ENCODE measurements at regions not wholly inside any gene's neighbourhood (a gene's known extent, or its start where the extent isn't known, plus 50 kb on each side); places are given as distances from the start of the nearest gene placed in this dataset.

- no peak for DNase-seq (ENCODE audit: low read depth in 1 of 2, low spot score in 2 of 2)
- H3K36me3 ChIP-seq (ENCODE audit: control insufficient read depth in 2 of 4, insufficient read depth in 4 of 4, low read length in 3 of 4), result no peaks in the 10 kb centered on the region
- H2BK20ac ChIP-seq (ENCODE audit: low read length), result no peak overlapping the region
- H3K79me2 ChIP-seq (ENCODE audit: control insufficient read depth in 1 of 2, insufficient read depth in 2 of 2, low read length in 2 of 2), result no peaks in the 10 kb centered on the region
- no peak overlapping the region for H2BK5ac ChIP-seq (ENCODE audit: low read depth, low read length)
- H3K4me3 ChIP-seq (ENCODE audit: extremely low read depth in 1 of 4, insufficient read depth in 2 of 4, low read depth in 3 of 4, low read length in 4 of 4), result no peak overlapping the region
- no peak overlapping the region for H3K9ac ChIP-seq (replicated peaks in 1 of 4; ENCODE audit: extremely low read depth in 1 of 4, low read depth in 3 of 4, low read length in 3 of 4)
- no peak overlapping the region for H2AK5ac ChIP-seq (ENCODE audit: low read depth, low read length)
- no peak overlapping the region for H3K4me2 ChIP-seq (ENCODE audit: insufficient read depth in 1 of 2, low read depth in 2 of 2, low read length in 2 of 2)
- no peaks in the 10 kb centered on the region for H3K23me2 ChIP-seq (ENCODE audit: low read depth, low read length)
- no peak overlapping the region for H3K4ac ChIP-seq (replicated peaks; ENCODE audit: insufficient read length, low read depth, low read length)
- H3K27me3 ChIP-seq (replicated peaks in 1 of 4; ENCODE audit: control insufficient read depth in 3 of 4, extremely low read depth in 1 of 4, insufficient read depth in 3 of 4, low read length in 3 of 4), result no peaks in the 10 kb centered on the region
- 96% methylated on average over 3 of the region's 3 CpGs; no CpG with 5 or more reads in 1 of the 2 experiments for WGBS, 2 experiments (ENCODE audit: extremely low coverage in 1 of 2, insufficient coverage in 1 of 2, insufficient read length in 1 of 2, insufficient replicate concordance in 2 of 2, low coverage in 1 of 2, low lambda C conversion rate in 2 of 2, missing lambda C conversion rate in 1 of 2)
- H4K20me1 ChIP-seq (replicated peaks in 1 of 2; ENCODE audit: control insufficient read depth in 1 of 2, insufficient read depth in 2 of 2, low read length in 2 of 2), result no peaks in the 10 kb centered on the region
- no peaks in the 10 kb centered on the region for H3K79me1 ChIP-seq (ENCODE audit: low read depth, low read length)
- POLR2A ChIA-PET (ENCODE audit: partially characterized antibody), result no interaction called here
- no peak overlapping the region for H4K5ac ChIP-seq (ENCODE audit: insufficient read length, low read depth, low read length)
- H3K4me1 ChIP-seq (replicated peaks in 1 of 4; ENCODE audit: control insufficient read depth in 3 of 4, insufficient read depth in 4 of 4, low read length in 3 of 4), result no peaks in the 10 kb centered on the region; a peak in 1 of 7 replicates
- no peak overlapping the region for H2BK15ac ChIP-seq (ENCODE audit: low read length)
- no peak overlapping the region for H3K56ac ChIP-seq (replicated peaks; ENCODE audit: insufficient read length, low read depth, low read length)
- H2AFZ ChIP-seq (ENCODE audit: low read length), result no peak overlapping the region
- H3K27ac ChIP-seq (ENCODE audit: low read depth, low read length), result no peak overlapping the region
- CTCF ChIA-PET (ENCODE audit: partially characterized antibody), result interaction anchor here (1.0 kb wide), 1 partner anchor 22 kb away, joined by 4 read pairs; no protein-coding TSS in a partner anchor
- no peak overlapping the region for H3K23ac ChIP-seq (ENCODE audit: insufficient read length)
- no peak overlapping the region for H3K18ac ChIP-seq (ENCODE audit: extremely low read depth, low read length)
- H3K14ac ChIP-seq (ENCODE audit: insufficient read length), result no peak overlapping the region
- H2BK120ac ChIP-seq (replicated peaks; ENCODE audit: low read depth, low read length), result no peak overlapping the region
- H4K8ac ChIP-seq (ENCODE audit: extremely low read depth, insufficient read depth, low read length), result no peak overlapping the region
- no peak overlapping the region for H2BK12ac ChIP-seq (ENCODE audit: low read depth, low read length)
- H4K91ac ChIP-seq (replicated peaks; ENCODE audit: insufficient read length, low read length), result no peak overlapping the region
- no peaks in the 10 kb centered on the region for H3K9me3 ChIP-seq (ENCODE audit: insufficient read depth in 2 of 2, low read depth in 1 of 2, low read length in 1 of 2)
- FAIRE-seq, result no peak
- TF ChIP-seq TBP (IDR thresholded peaks at IDR 0.05; ENCODE audit: low read depth, low read length) (no peak), SP1 (IDR thresholded peaks at IDR 0.05; ENCODE audit: low read depth, low read length) (no peak), FOSL1 (IDR thresholded peaks at IDR 0.05; ENCODE audit: insufficient read depth, low read depth, low read length) (no peak), HDAC2 (IDR thresholded peaks at IDR 0.05; ENCODE audit: borderline replicate concordance in 1 of 2, low read depth in 2 of 2, low read length in 2 of 2) (no peak), SAP30 (IDR thresholded peaks at IDR 0.05; ENCODE audit: insufficient read depth, insufficient replicate concordance, low read length) (no peak), CBX8 (IDR thresholded peaks at IDR 0.05; ENCODE audit: borderline replicate concordance, low read depth, low read length) (no peak), SRF (IDR thresholded peaks at IDR 0.05; ENCODE audit: low read depth, low read length) (no peak), POLR2AphosphoS5 (IDR thresholded peaks at IDR 0.05; ENCODE audit: low read depth, low read length) (no peak), HDAC6 (IDR thresholded peaks at IDR 0.05; ENCODE audit: low read depth, low read length) (no peak), RAD21 (IDR thresholded peaks at IDR 0.05 in 1 of 2, conservative IDR thresholded peaks at IDR 0.05 in 1 of 2; ENCODE audit: low read depth in 2 of 2, low read length in 2 of 2) (no peak), KDM1A (IDR thresholded peaks at IDR 0.05; ENCODE audit: borderline replicate concordance, low read length) (no peak), ATF3 (IDR thresholded peaks at IDR 0.05; ENCODE audit: insufficient read depth, low read depth, low read length) (no peak)
Measured at GRCh38 chr5:88503406-88503805, 234.8 kb upstream of the TMEM161B start.
